ENCODE measurements at regions not wholly inside any gene's neighbourhood (a gene's known extent, or its start where the extent isn't known, plus 50 kb on each side); places are given as distances from the start of the nearest gene placed in this dataset.

DNA sequence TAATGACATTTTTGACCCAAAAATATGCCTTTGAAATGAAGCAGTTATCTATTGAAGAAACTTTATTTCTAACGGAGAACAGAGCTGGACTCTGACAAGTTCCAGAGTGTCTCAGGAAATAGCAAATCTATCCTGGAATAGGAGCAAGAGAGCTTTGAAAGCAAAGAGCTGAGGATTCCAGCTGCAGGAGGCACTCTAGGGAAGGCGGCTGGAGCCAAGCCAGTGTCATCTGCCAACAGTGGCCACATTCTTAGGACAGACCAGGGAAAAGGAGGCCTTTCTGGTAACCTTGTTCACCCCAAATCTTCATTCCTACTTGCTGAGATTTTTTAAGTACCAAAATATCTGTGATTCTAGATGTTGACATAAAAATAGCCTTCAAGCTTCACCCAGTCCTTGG, 493.5 kb upstream of the B3GAT1 start:
- ATAC-seq (no peak), DNase-seq (ENCODE audit: low read depth, low spot score) (no peak)
- no TSS peak for BruUV-seq (replicated peaks)
- intact Hi-C loops (cut with micrococcal nuclease), result no loop called here
- H3K79me2 ChIP-seq (ENCODE audit: insufficient read depth, low read length), result no peaks in the 10 kb centered on the region
- H4K20me1 ChIP-seq (ENCODE audit: insufficient read depth), result no peaks in the 10 kb centered on the region
- H3K4me3 ChIP-seq (replicated peaks in 1 of 2; ENCODE audit: low read depth in 1 of 2, low read length in 2 of 2), result no peak overlapping the region
- no peak overlapping the region for H2AFZ ChIP-seq (ENCODE audit: low read depth, low read length, poor library complexity, severe bottlenecking)
- TF ChIP-seq POLR2AphosphoS5 (IDR thresholded peaks at IDR 0.05; ENCODE audit: low read depth, low read length) (no peak), ZNF274 (IDR thresholded peaks at IDR 0.05; ENCODE audit: low read depth, low read length) (no peak), SP1 (IDR thresholded peaks at IDR 0.05; ENCODE audit: low read depth) (no peak), ELF1 (IDR thresholded peaks at IDR 0.05; ENCODE audit: borderline replicate concordance, low read depth) (no peak), EGR1 (IDR thresholded peaks at IDR 0.05; ENCODE audit: low read depth) (no peak), POLR2A (IDR thresholded peaks at IDR 0.05; ENCODE audit: borderline replicate concordance, extremely low read depth, insufficient read depth, insufficient read length) (no peak)
- TF ChIP-seq, protein P1, sequence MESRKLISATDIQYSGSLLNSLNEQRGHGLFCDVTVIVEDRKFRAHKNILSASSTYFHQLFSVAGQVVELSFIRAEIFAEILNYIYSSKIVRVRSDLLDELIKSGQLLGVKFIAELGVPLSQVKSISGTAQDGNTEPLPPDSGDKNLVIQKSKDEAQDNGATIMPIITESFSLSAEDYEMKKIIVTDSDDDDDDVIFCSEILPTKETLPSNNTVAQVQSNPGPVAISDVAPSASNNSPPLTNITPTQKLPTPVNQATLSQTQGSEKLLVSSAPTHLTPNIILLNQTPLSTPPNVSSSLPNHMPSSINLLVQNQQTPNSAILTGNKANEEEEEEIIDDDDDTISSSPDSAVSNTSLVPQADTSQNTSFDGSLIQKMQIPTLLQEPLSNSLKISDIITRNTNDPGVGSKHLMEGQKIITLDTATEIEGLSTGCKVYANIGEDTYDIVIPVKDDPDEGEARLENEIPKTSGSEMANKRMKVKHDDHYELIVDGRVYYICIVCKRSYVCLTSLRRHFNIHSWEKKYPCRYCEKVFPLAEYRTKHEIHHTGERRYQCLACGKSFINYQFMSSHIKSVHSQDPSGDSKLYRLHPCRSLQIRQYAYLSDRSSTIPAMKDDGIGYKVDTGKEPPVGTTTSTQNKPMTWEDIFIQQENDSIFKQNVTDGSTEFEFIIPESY (IDR thresholded peaks at IDR 0.05; ENCODE audit: extremely low read depth, insufficient replicate concordance, low read length), result no peak
- no peaks in the 10 kb centered on the region for H3K4me1 ChIP-seq (ENCODE audit: control insufficient read depth in 1 of 2, insufficient read depth in 2 of 2, low read length in 2 of 2)
- H3K27ac ChIP-seq (ENCODE audit: low read depth, low read length), result no peak overlapping the region
- H3K9ac ChIP-seq (ENCODE audit: low read length), result no peak overlapping the region
- ChIA-PET RAD21 (ENCODE audit: low non-redundant PET in 1 of 2, low total read pairs in 2 of 2, uncharacterized antibody in 2 of 2, unreplicated experiment in 2 of 2) (no interaction called here), CTCF (no interaction called here), POLR2A (no interaction called here)
- no peaks in the 10 kb centered on the region for H3K9me2 ChIP-seq (ENCODE audit: insufficient read depth)
- no peak overlapping the region for H3K4me2 ChIP-seq (ENCODE audit: low read length)
- peaks cover 65% of the 10 kb centered on the region for H3K27me3 ChIP-seq (ENCODE audit: insufficient read depth, low read length)
- H3K9me3 ChIP-seq (ENCODE audit: control insufficient read depth in 1 of 2, insufficient read depth in 1 of 2, low read depth in 1 of 2, low read length in 2 of 2), result no peaks in the 10 kb centered on the region
- no peaks in the 10 kb centered on the region for H3K36me3 ChIP-seq (ENCODE audit: control insufficient read depth in 1 of 2, insufficient read depth in 2 of 2, low read length in 2 of 2)

DNA sequence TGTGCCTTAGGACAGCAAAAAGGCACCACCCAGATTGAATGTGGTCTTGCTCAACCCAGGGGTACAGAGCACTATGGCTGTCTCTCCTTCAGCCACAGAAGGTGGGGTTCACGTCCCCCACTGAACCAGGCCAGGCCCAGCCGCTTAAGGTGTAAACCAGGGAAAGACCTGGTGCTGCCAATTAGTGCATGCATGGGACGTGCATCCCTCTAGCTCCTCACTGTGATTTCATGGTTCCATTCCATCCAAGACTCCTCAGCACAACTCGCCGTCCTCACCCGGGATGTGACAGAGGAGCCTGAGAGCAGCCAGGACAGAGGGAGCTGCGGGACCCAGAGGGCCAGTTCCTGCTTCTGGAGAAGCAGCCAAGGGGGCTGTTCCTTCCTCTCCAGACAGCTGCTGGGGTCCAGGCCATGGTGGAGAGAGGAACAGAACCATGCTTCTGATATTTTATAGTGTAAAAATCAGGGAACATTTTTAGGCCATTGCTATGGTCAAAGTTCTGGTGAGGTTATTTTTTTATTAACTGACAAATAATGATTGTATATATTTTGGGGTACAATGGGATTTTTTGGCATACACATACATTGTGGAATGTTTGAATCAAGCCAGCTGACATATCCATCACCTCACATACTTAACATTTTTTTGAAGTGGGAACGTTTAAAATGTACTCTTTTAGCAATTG, 492.2 kb upstream of the B3GAT1 start:
- H3K9me3 ChIP-seq (ENCODE audit: control insufficient read depth in 1 of 2, insufficient read depth in 1 of 2, low read depth in 1 of 2, low read length in 2 of 2), result no peaks in the 10 kb centered on the region
- H3K27ac ChIP-seq (ENCODE audit: low read depth, low read length), result no peak overlapping the region
- H2AFZ ChIP-seq (ENCODE audit: low read depth, low read length, poor library complexity, severe bottlenecking), result no peak overlapping the region
- intact Hi-C loops (cut with micrococcal nuclease), result no loop called here
- H3K36me3 ChIP-seq (ENCODE audit: control insufficient read depth in 1 of 2, insufficient read depth in 2 of 2, low read length in 2 of 2), result no peaks in the 10 kb centered on the region
- no peak for ATAC-seq
- ChIA-PET CTCF (no interaction called here), RAD21 (ENCODE audit: low non-redundant PET in 1 of 2, low total read pairs in 2 of 2, uncharacterized antibody in 2 of 2, unreplicated experiment in 2 of 2) (no interaction called here), POLR2A (no interaction called here)
- peaks cover 68% of the 10 kb centered on the region for H3K27me3 ChIP-seq (ENCODE audit: insufficient read depth, low read length)
- H3K9ac ChIP-seq (ENCODE audit: low read length), result no peak overlapping the region
- no peak overlapping the region for H3K4me2 ChIP-seq (ENCODE audit: low read length)
- H3K4me3 ChIP-seq (replicated peaks in 1 of 2; ENCODE audit: low read depth in 1 of 2, low read length in 2 of 2), result no peak overlapping the region
- no TSS peak for BruUV-seq (replicated peaks)
- no peaks in the 10 kb centered on the region for H4K20me1 ChIP-seq (ENCODE audit: insufficient read depth)
- no peak for DNase-seq (ENCODE audit: low read depth, low spot score)
- H3K9me2 ChIP-seq (ENCODE audit: insufficient read depth), result no peaks in the 10 kb centered on the region
- no peaks in the 10 kb centered on the region for H3K4me1 ChIP-seq (ENCODE audit: control insufficient read depth in 1 of 2, insufficient read depth in 2 of 2, low read length in 2 of 2)
- H3K79me2 ChIP-seq (ENCODE audit: insufficient read depth, low read length), result no peaks in the 10 kb centered on the region
- TF ChIP-seq SIN3A (IDR thresholded peaks at IDR 0.05; ENCODE audit: low read depth), result no peak
- no peak for TF ChIP-seq YY1 (IDR thresholded peaks at IDR 0.05; ENCODE audit: extremely low read depth, insufficient replicate concordance, low read depth, low read length)
- TF ChIP-seq, protein P2, sequence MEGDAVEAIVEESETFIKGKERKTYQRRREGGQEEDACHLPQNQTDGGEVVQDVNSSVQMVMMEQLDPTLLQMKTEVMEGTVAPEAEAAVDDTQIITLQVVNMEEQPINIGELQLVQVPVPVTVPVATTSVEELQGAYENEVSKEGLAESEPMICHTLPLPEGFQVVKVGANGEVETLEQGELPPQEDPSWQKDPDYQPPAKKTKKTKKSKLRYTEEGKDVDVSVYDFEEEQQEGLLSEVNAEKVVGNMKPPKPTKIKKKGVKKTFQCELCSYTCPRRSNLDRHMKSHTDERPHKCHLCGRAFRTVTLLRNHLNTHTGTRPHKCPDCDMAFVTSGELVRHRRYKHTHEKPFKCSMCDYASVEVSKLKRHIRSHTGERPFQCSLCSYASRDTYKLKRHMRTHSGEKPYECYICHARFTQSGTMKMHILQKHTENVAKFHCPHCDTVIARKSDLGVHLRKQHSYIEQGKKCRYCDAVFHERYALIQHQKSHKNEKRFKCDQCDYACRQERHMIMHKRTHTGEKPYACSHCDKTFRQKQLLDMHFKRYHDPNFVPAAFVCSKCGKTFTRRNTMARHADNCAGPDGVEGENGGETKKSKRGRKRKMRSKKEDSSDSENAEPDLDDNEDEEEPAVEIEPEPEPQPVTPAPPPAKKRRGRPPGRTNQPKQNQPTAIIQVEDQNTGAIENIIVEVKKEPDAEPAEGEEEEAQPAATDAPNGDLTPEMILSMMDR (IDR thresholded peaks at IDR 0.05 in 2 of 3, conservative IDR thresholded peaks at IDR 0.05 in 1 of 3; ENCODE audit: borderline replicate concordance in 1 of 3, insufficient read depth in 1 of 3, low read depth in 2 of 3, low read length in 2 of 3), result no peak
- no peak for TF ChIP-seq CEBPB (IDR thresholded peaks at IDR 0.05; ENCODE audit: low read depth)
- TF ChIP-seq, protein P1 (IDR thresholded peaks at IDR 0.05; ENCODE audit: extremely low read depth, insufficient replicate concordance, low read length), result no peak
- TF ChIP-seq EZH2 (IDR thresholded peaks at IDR 0.05), result no peak
- TF ChIP-seq RAD21 (IDR thresholded peaks at IDR 0.05; ENCODE audit: low read depth), result no peak
- TF ChIP-seq SP1 (IDR thresholded peaks at IDR 0.05; ENCODE audit: low read depth), result no peak
- TF ChIP-seq ELF1 (IDR thresholded peaks at IDR 0.05; ENCODE audit: borderline replicate concordance, low read depth), result no peak

Measured in HCT116 (cell line).